Sigmoid colon (tissue), 6 donors: ENCODE measurements at regions not wholly inside any gene's neighbourhood (a gene's known extent, or its start where the extent isn't known, plus 50 kb on each side); places are given as distances from the start of the nearest gene placed in this dataset.

Experiments
- DNase-seq: peaks from one replicate; pipeline ENCODE4 v3.0.0-alpha.2; 2019
- H3K27ac ChIP-seq, 4 donors: fragments of 200-600 bp; sonication (generic); one replicate each; pipeline ENCODE4 v1.5.1; 2016 to 2019; ENCODE audit warnings: mild to moderate bottlenecking in 1 of 4
- H3K27me3 ChIP-seq, 3 donors: fragments of 200-600 bp; sonication (generic); one replicate each; pipeline ENCODE4 v1.5.1; 2019; ENCODE audit warnings: mild to moderate bottlenecking in 1 of 3
- H3K36me3 ChIP-seq, 4 donors: fragments of 200-600 bp; sonication (generic); one replicate each; pipeline ENCODE4 v1.5.1; 2016 to 2019
- H3K4me1 ChIP-seq, 4 donors: fragments of 200-600 bp; sonication (generic); one replicate each; pipeline ENCODE4 v1.5.1; 2017 to 2019
- H3K4me3 ChIP-seq, 4 donors: fragments of 200-600 bp; sonication (generic); one replicate each; pipeline ENCODE4 v1.5.1; 2017 to 2019; ENCODE audit warnings: mild to moderate bottlenecking in 2 of 4, moderate library complexity in 1 of 4
- H3K9me3 ChIP-seq, 4 donors: fragments of 200-600 bp in 3 of 4; sonication (generic) in 3 of 4; one replicate each; pipeline versions ENCODE4 v1.5.1 to v1.6.1; 2013 to 2019
- EP300 ChIP-seq, 4 donors: sonication (generic); formaldehyde crosslinking; IDR thresholded peaks; one replicate each; pipeline ENCODE4 v1.6.1; 2017; ENCODE audit warnings: antibody characterized with exemption in 4 of 4
- POLR2A ChIP-seq, 2 donors: fragments of 450-650 bp; IDR thresholded peaks; one replicate each; pipeline ENCODE4 v1.6.1; 2016; ENCODE audit warnings: antibody characterized with exemption in 2 of 2, mild to moderate bottlenecking in 2 of 2, moderate library complexity in 2 of 2
- POLR2AphosphoS5 ChIP-seq, 4 donors: sonication (generic); formaldehyde crosslinking; IDR thresholded peaks; one replicate each; pipeline ENCODE4 v1.6.1; 2017; ENCODE audit warnings: antibody characterized with exemption in 4 of 4
- WGBS, 2 donors: extraction: QIAGEN DNeasy Blood & Tissue Kit; methylation state at CpG; one replicate each; pipeline ENCODE4 v1.1.7; 2013; 5-methylcytosine and 5-hydroxymethylcytosine counted together
- intact Hi-C: fragments of 100-400 bp; cut with DNase I; formaldehyde crosslinking; loops from one replicate; pipeline ENCODE4 v1.15.1; 2023
- TF ChIP-seq, protein P1 (sequence below), 4 experiments: fragments of 450-650 bp in 3 of 4; fragments of 200-600 bp in 1 of 4; IDR thresholded peaks; one replicate each; pipeline ENCODE4 v1.5.1; 2016 to 2019; ENCODE audit warnings: antibody characterized with exemption in 4 of 4, mild to moderate bottlenecking in 3 of 4, moderate library complexity in 2 of 4
- donor health status: healthy with polysubstance abuse.
- donor health status: healthy.

DNA sequence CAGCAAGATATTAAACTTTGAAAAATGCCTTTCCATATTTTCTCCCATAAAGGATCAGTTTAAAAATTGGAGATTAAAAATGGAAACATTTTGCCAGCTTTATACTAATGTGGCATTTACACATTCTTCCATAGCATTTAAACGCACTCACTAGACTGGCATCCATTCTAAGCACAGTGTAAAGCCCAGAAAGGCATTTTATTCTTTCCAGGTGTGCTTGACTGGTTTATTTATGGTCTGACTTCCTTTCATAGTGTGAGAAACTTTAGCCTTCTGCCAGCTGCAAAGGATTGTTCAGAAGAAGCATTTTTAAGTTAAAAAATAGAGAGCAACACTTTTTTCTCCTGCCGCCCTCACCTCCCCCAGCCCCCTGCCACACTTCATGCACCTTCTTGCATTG lies 271.7 kb upstream of the PSMD7 start:
- Histone ChIP-seq H3K9me3 (no peaks in the 10 kb centered on the region), H3K27ac (no peak overlapping the region), H3K36me3 (no peaks in the 10 kb centered on the region), H3K27me3 (no peaks in the 10 kb centered on the region), H3K4me3 (no peak overlapping the region), H3K4me1 (no peaks in the 10 kb centered on the region)
- 66 to 78% methylated on average over 2 of the region's 2 CpGs for WGBS, 2 donors
- intact Hi-C loops, result no loop called here
- no peak for TF ChIP-seq EP300 (IDR thresholded peaks at IDR 0.05)
- TF ChIP-seq POLR2A (IDR thresholded peaks at IDR 0.05), result no peak
- TF ChIP-seq POLR2AphosphoS5 (IDR thresholded peaks at IDR 0.05), result no peak
- TF ChIP-seq, protein P1, sequence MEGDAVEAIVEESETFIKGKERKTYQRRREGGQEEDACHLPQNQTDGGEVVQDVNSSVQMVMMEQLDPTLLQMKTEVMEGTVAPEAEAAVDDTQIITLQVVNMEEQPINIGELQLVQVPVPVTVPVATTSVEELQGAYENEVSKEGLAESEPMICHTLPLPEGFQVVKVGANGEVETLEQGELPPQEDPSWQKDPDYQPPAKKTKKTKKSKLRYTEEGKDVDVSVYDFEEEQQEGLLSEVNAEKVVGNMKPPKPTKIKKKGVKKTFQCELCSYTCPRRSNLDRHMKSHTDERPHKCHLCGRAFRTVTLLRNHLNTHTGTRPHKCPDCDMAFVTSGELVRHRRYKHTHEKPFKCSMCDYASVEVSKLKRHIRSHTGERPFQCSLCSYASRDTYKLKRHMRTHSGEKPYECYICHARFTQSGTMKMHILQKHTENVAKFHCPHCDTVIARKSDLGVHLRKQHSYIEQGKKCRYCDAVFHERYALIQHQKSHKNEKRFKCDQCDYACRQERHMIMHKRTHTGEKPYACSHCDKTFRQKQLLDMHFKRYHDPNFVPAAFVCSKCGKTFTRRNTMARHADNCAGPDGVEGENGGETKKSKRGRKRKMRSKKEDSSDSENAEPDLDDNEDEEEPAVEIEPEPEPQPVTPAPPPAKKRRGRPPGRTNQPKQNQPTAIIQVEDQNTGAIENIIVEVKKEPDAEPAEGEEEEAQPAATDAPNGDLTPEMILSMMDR (IDR thresholded peaks at IDR 0.05), result no peak
- DNase-seq, result no peak

DNA sequence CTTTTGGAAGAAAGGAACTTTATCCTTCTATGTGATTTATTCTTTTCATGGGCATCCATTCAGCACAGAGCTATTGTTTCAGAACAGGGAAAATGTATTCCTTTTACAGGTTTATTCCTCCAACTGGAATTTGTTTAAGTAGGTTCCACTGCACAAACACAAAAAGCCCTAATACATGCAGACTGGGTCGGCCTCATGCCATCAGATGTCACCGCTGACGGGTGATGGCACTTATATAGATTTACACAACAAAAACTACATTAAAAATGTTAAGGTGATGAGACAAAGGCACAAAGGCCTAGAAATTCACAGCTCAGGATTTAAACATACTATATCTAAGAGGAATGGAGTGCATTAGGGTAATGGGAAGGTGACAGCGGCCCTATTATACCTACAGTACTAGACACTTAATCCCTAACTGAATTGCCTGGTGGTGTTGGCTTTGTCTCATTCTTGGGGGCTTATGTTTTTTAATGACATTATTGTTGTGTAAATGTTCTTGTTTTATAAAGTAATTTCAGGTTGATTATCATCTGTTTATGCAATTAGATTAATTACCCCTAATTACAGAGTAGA lies 276.4 kb upstream of the PSMD7 start:
- intact Hi-C loops, result no loop called here
- TF ChIP-seq, protein P1 (IDR thresholded peaks at IDR 0.05), result no peak
- TF ChIP-seq POLR2AphosphoS5 (IDR thresholded peaks at IDR 0.05) (no peak), POLR2A (IDR thresholded peaks at IDR 0.05) (no peak), EP300 (IDR thresholded peaks at IDR 0.05) (no peak)
- Histone ChIP-seq H3K4me1 (no peaks in the 10 kb centered on the region), H3K36me3 (no peaks in the 10 kb centered on the region), H3K27ac (no peak overlapping the region), H3K27me3 (no peaks in the 10 kb centered on the region), H3K9me3 (no peaks in the 10 kb centered on the region), H3K4me3 (no peak overlapping the region)
- no peak for DNase-seq
- 86 to 91% methylated on average over 4 of the region's 4 CpGs for WGBS, 2 donors

GRCh38 chr16:74019612-74020011 lies 277.0 kb upstream of the PSMD7 start:
- Histone ChIP-seq H3K36me3 (no peaks in the 10 kb centered on the region), H3K4me1 (no peaks in the 10 kb centered on the region), H3K27me3 (no peaks in the 10 kb centered on the region), H3K9me3 (no peaks in the 10 kb centered on the region), H3K27ac (no peak overlapping the region), H3K4me3 (no peak overlapping the region)
- DNase-seq, result no peak
- TF ChIP-seq, protein P1 (IDR thresholded peaks at IDR 0.05), result no peak
- TF ChIP-seq POLR2A (IDR thresholded peaks at IDR 0.05), result no peak
- WGBS, 2 donors, result 44 to 64% methylated on average over 3 of the region's 3 CpGs
- intact Hi-C loops, result no loop called here

GRCh38 chr16:74015953-74016352 lies 280.7 kb upstream of the PSMD7 start:
- Histone ChIP-seq H3K4me3 (no peak overlapping the region), H3K36me3 (no peaks in the 10 kb centered on the region), H3K27me3 (no peaks in the 10 kb centered on the region), H3K27ac (no peak overlapping the region), H3K4me1 (no peaks in the 10 kb centered on the region), H3K9me3 (no peaks in the 10 kb centered on the region)
- DNase-seq, result no peak
- TF ChIP-seq POLR2A (IDR thresholded peaks at IDR 0.05), result no peak
- TF ChIP-seq POLR2AphosphoS5 (IDR thresholded peaks at IDR 0.05), result no peak
- TF ChIP-seq, protein P1 (IDR thresholded peaks at IDR 0.05), result no peak
- no peak for TF ChIP-seq EP300 (IDR thresholded peaks at IDR 0.05)
- intact Hi-C loops, result no loop called here

GRCh38 chr16:73998707-73999106 lies 297.9 kb upstream of the PSMD7 start:
- 74 to 92% methylated on average over 2 of the region's 2 CpGs for WGBS, 2 donors

More at GRCh38 chr16:73998707-73999106, 297.9 kb upstream of the PSMD7 start:
- no peaks in the 10 kb centered on the region for H3K4me1 ChIP-seq
- DNase-seq, result no peak
- peaks cover 0 to 3% (median 1%) of the 10 kb centered on the region in 4 donors for H3K9me3 ChIP-seq
- no peaks in the 10 kb centered on the region for H3K27me3 ChIP-seq
- H3K4me3 ChIP-seq, result no peak overlapping the region
- TF ChIP-seq POLR2AphosphoS5 (IDR thresholded peaks at IDR 0.05) (no peak), POLR2A (IDR thresholded peaks at IDR 0.05) (no peak), EP300 (IDR thresholded peaks at IDR 0.05) (no peak)
- TF ChIP-seq, protein P1 (IDR thresholded peaks at IDR 0.05), result no peak
- no peak overlapping the region for H3K27ac ChIP-seq
- intact Hi-C loops, result no loop called here
- no peaks in the 10 kb centered on the region for H3K36me3 ChIP-seq
